Endothelial cell of umbilical vein (primary cell): ENCODE measurements at regions not wholly inside any gene's neighbourhood (a gene's known extent, or its start where the extent isn't known, plus 50 kb on each side); places are given as distances from the start of the nearest gene placed in this dataset.

Experiments
- BruUV-seq: library from RNA; stranded (reverse); fragments of 400-500 nt; replicated peaks from 2 replicates; lab custom pipeline; 2021; lab: Mats Ljungman, UMichigan
- CTCF ChIA-PET: fragments of 300-600, 350-600 bp; sonication (Branson Sonifier 250); formaldehyde crosslinking; loops from one replicate; lab custom pipeline; 2021; ENCODE audit warnings: antibody characterized with exemption, inconsistent platforms; lab: Charles Lee
- POLR2A ChIA-PET: fragments of 300-600, 350-600 bp; sonication (Branson Sonifier 250); formaldehyde crosslinking; loops from one replicate; lab custom pipeline; 2021; ENCODE audit warnings: antibody characterized with exemption, inconsistent platforms; lab: Charles Lee
- DNase-seq: peaks from one replicate; pipeline ENCODE4 v3.0.0-alpha.2; 2011; ENCODE audit warnings: low read depth, low spot score
- FAIRE-seq: peaks from 2 replicates; lab custom pipeline; 2011; peaks lifted over from hg19 to GRCh38; lab: Jason Lieb, UNC
- H2AFZ ChIP-seq: 2 replicates; pipeline ENCODE4 v1.6.0; 2012; ENCODE audit warnings: low read depth, low read length, control low read depth, inconsistent platforms
- H3K27ac ChIP-seq: 2 replicates; pipeline ENCODE4 v1.5.1; 2011; ENCODE audit warnings: low read depth, mild to moderate bottlenecking, control low read depth, low read length, moderate library complexity; ENCODE audit not compliant: insufficient read depth
- H3K27me3 ChIP-seq, 2 experiments: 2 replicates each; pipeline versions ENCODE4 v1.6.0 to v1.6.1; 2011; ENCODE audit warnings: low read length in 2 of 2, mixed read lengths in 1 of 2; ENCODE audit not compliant: control insufficient read depth in 2 of 2, insufficient read depth in 2 of 2
- H3K36me3 ChIP-seq, 2 experiments: 2 replicates in 1 of 2; 3 replicates in 1 of 2; pipeline ENCODE4 v1.5.1; 2011; ENCODE audit warnings: low read length in 2 of 2, mild to moderate bottlenecking in 1 of 2, moderate library complexity in 1 of 2; ENCODE audit not compliant: control insufficient read depth in 2 of 2, insufficient read depth in 2 of 2; ENCODE audit errors: extremely low read depth in 1 of 2
- H3K4me1 ChIP-seq: 3 replicates; pipeline ENCODE4 v1.5.1; 2011; ENCODE audit warnings: mild to moderate bottlenecking, low read length; ENCODE audit not compliant: control insufficient read depth, insufficient read depth; ENCODE audit errors: extremely low read depth
- H3K4me2 ChIP-seq: 2 replicates; pipeline ENCODE4 v1.6.1; 2011; ENCODE audit warnings: low read length, control low read depth, mixed read lengths; ENCODE audit not compliant: insufficient read depth
- H3K4me3 ChIP-seq, 3 experiments: fragments of 200-600 bp in 1 of 3; sonication (generic), shearing (Covaris generic) in 1 of 3; replicated peaks in 1 of 3; 2 replicates each; pipeline ENCODE4 v1.5.1; 2011 to 2016; ENCODE audit warnings: control low read depth in 3 of 3, low read length in 3 of 3, mild to moderate bottlenecking in 2 of 3, inconsistent platforms in 1 of 3, low read depth in 1 of 3, moderate library complexity in 1 of 3; ENCODE audit not compliant: insufficient read depth in 1 of 3
- H3K79me2 ChIP-seq: 2 replicates; pipeline ENCODE4 v1.6.0; 2012; ENCODE audit warnings: low read length, inconsistent platforms; ENCODE audit not compliant: control insufficient read depth, insufficient read depth
- H3K9ac ChIP-seq: replicated peaks from 2 replicates; pipeline ENCODE3; 2011; ENCODE audit warnings: low read length, control low read depth; ENCODE audit not compliant: insufficient read depth; ENCODE audit errors: extremely low read depth
- H3K9me1 ChIP-seq: replicated peaks from 3 replicates; pipeline ENCODE4 v1.6.0; 2011; ENCODE audit warnings: mild to moderate bottlenecking, low read length; ENCODE audit not compliant: control insufficient read depth, insufficient read depth; ENCODE audit errors: extremely low read depth
- H3K9me3 ChIP-seq: replicated peaks from 2 replicates; pipeline ENCODE4 v1.5.1; 2012; ENCODE audit warnings: low read length, inconsistent platforms; ENCODE audit not compliant: control insufficient read depth, insufficient read depth
- H4K20me1 ChIP-seq: replicated peaks from 2 replicates; pipeline ENCODE3; 2011; ENCODE audit warnings: mild to moderate bottlenecking, low read length; ENCODE audit not compliant: control insufficient read depth, insufficient read depth; ENCODE audit errors: extremely low read depth
- EZH2 ChIP-seq: IDR thresholded peaks from 2 replicates; pipeline ENCODE4 v1.6.1; 2012; ENCODE audit warnings: borderline replicate concordance, low read depth, mild to moderate bottlenecking, moderate library complexity, low read length, inconsistent platforms; ENCODE audit not compliant: severe bottlenecking
- FOS ChIP-seq: IDR thresholded peaks from 2 replicates; pipeline ENCODE4 v1.6.1; 2011; ENCODE audit warnings: mild to moderate bottlenecking, low read length, moderate library complexity, borderline replicate concordance; ENCODE audit not compliant: insufficient read depth
- GATA2 ChIP-seq: IDR thresholded peaks from 2 replicates; pipeline ENCODE4 v1.7.0; 2011; ENCODE audit warnings: low read depth, mild to moderate bottlenecking, moderate library complexity, mixed read lengths, low read length; ENCODE audit not compliant: insufficient read length, insufficient read depth
- JUN ChIP-seq: IDR thresholded peaks from 2 replicates; pipeline ENCODE4 v1.6.1; 2011; ENCODE audit warnings: borderline replicate concordance, low read depth; ENCODE audit not compliant: insufficient read length, insufficient read depth
- MAX ChIP-seq: IDR thresholded peaks from 2 replicates; pipeline ENCODE4 v1.6.1; 2011; ENCODE audit not compliant: insufficient read depth, insufficient read length
- POLR2A ChIP-seq: IDR thresholded peaks from 2 replicates; pipeline ENCODE4 v1.6.1; 2012; ENCODE audit warnings: low read depth, mild to moderate bottlenecking, control low read depth, low read length
- POLR2AphosphoS5 ChIP-seq: IDR thresholded peaks from 2 replicates; pipeline ENCODE4 v1.6.1; 2012; ENCODE audit warnings: low read depth, mild to moderate bottlenecking, control low read depth, low read length, moderate library complexity; ENCODE audit not compliant: insufficient read depth
- dilution Hi-C: fragments of 300-500 bp; cut with MboI; formaldehyde crosslinking; loops from one replicate; pipeline ENCODE4 v1.15.0; 2019; ENCODE audit warnings: low sequenced_read_pairs; ENCODE audit not compliant: extremely low pct_ligation_motif_present
- intact Hi-C: fragments of 100-400 bp; cut with micrococcal nuclease; formaldehyde crosslinking; loops from one replicate; pipeline ENCODE4 v1.10.0; 2022
- TF ChIP-seq, protein P1 (sequence below), 2 donors: IDR thresholded peaks; 1 replicate in 1 of 2; 2 replicates in 1 of 2; pipeline ENCODE4 v1.5.1; 2011; ENCODE audit warnings: low read length in 2 of 2, mild to moderate bottlenecking in 2 of 2, moderate library complexity in 2 of 2, control low read depth in 1 of 2, inconsistent platforms in 1 of 2, low read depth in 1 of 2; ENCODE audit not compliant: insufficient read depth in 1 of 2; ENCODE audit errors: extremely low read depth in 1 of 2

GRCh38 chr1:57549300-57549699 is 125.4 kb upstream of the DAB1 start:
- Histone ChIP-seq H2AFZ (no peak overlapping the region), H3K4me1 (no peaks in the 10 kb centered on the region), H3K9me3 (peaks cover 2% of the 10 kb centered on the region), H3K9me1 (no peaks in the 10 kb centered on the region), H3K4me2 (no peak overlapping the region), H3K4me3 (no peak overlapping the region), H3K79me2 (no peaks in the 10 kb centered on the region), H4K20me1 (no peaks in the 10 kb centered on the region), H3K36me3 (no peaks in the 10 kb centered on the region), H3K27ac (no peak overlapping the region), H3K9ac (no peak overlapping the region), H3K27me3 (no peaks in the 10 kb centered on the region)
- TF ChIP-seq POLR2AphosphoS5 = no peak
- no peak for TF ChIP-seq JUN
- no peak for TF ChIP-seq MAX
- TF ChIP-seq GATA2 = no peak
- TF ChIP-seq, protein P1, sequence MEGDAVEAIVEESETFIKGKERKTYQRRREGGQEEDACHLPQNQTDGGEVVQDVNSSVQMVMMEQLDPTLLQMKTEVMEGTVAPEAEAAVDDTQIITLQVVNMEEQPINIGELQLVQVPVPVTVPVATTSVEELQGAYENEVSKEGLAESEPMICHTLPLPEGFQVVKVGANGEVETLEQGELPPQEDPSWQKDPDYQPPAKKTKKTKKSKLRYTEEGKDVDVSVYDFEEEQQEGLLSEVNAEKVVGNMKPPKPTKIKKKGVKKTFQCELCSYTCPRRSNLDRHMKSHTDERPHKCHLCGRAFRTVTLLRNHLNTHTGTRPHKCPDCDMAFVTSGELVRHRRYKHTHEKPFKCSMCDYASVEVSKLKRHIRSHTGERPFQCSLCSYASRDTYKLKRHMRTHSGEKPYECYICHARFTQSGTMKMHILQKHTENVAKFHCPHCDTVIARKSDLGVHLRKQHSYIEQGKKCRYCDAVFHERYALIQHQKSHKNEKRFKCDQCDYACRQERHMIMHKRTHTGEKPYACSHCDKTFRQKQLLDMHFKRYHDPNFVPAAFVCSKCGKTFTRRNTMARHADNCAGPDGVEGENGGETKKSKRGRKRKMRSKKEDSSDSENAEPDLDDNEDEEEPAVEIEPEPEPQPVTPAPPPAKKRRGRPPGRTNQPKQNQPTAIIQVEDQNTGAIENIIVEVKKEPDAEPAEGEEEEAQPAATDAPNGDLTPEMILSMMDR (IDR thresholded peaks at IDR 0.05; ENCODE audit: extremely low read depth in 1 of 2, insufficient read depth in 1 of 2, low read depth in 1 of 2, low read length in 2 of 2) = no peak
- TF ChIP-seq FOS = no peak
- no peak for TF ChIP-seq POLR2A
- TF ChIP-seq EZH2 = no peak
- ChIA-PET POLR2A (no interaction called here), CTCF (no interaction called here)
- dilution Hi-C loops = no loop called here
- intact Hi-C loops = no loop called here
- DNase-seq (no peak), FAIRE-seq (no peak)
- BruUV-seq = no TSS peak
